HG03575 (cell line): ENCODE measurements at regions not wholly inside any gene's neighbourhood (a gene's known extent, or its start where the extent isn't known, plus 50 kb on each side); places are given as distances from the start of the nearest gene placed in this dataset.

Experiments used
- ATAC-seq: cut with Tn5 transposase; IDR thresholded peaks from one replicate; pipeline ENCODE4 v1.9.1; 2021; ENCODE audit not compliant: unreplicated experiment, insufficient number of reproducible peaks, low FRiP score; ENCODE audit errors: extremely low read depth

- ATAC-seq: no peak
Observed at GRCh38 chr9:89796606-89797005, 191.8 kb downstream of the GADD45G start.

DNA sequence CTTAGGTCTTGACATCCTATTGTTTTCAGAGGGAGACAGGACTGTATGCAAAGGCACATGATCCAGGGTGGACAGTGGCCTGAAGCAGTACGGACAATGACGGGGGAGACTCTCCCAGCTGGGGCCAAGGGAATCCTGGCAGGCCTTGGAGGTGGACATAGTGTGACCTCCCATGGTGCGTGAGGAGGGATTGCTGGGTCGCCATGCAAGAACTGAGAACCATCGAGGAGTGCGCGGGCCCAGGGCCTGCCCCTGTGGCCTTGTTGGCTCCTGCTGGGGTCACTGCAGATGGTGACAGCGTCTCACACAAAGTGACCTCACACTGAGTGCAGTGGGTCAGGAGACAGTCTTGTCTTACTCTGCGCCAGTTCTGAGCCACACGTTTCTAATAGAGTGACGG is 192.4 kb downstream of the GADD45G start:
- no peak for ATAC-seq

DNA sequence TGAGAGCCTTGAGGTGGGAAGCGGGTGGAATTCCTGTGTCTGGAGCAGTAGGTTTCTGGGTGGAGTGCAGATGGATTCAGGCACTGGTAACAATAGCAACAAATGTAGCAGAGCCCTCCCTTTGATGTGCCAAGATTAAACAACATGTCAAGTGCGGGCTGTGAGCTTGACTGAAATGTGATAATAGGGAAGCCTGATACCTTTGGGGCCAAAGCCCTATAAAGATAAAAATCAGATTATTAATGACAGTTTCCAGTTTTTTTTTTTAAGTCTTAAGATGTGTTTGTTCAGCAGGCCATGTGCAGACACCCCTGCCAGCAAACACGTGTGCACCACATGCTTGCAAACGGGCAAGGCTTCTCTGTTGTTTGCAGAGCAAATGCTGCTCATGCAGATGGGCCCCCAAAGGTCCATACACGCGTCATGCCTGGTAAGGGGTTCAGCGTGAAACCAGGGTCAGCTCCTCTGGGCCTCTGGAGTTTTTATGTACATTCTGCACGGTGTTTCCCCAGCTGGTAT is 193.2 kb downstream of the GADD45G start:
- no peak for ATAC-seq

DNA sequence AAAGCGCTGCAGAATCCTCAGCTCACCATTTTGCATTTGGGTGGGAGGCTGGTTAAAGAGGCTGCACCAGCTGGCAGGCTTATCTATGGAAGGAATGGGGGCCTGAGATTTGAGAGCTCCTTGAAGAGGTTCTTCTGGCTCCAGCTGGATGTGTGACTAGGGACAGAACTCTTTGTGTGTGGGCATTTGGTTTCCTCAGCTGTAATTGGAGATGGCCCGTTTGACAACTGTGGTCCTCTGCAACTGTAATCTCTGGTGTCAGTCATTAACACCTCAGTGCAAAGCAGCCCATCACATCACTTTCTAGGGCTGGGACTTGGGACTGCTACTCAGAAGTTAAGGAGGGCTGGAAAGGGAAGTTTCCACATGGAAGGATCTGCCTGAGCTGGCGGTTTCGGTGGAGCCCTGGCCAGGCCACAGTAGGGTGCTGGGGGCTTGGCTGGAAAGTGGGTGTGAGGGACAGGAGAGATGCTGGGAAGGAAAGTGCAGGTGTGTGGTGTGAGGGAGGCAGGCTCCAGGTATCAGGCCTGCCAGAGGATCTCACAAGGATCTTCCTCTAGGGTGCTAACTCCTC is 193.8 kb downstream of the GADD45G start:
- ATAC-seq: no peak

DNA sequence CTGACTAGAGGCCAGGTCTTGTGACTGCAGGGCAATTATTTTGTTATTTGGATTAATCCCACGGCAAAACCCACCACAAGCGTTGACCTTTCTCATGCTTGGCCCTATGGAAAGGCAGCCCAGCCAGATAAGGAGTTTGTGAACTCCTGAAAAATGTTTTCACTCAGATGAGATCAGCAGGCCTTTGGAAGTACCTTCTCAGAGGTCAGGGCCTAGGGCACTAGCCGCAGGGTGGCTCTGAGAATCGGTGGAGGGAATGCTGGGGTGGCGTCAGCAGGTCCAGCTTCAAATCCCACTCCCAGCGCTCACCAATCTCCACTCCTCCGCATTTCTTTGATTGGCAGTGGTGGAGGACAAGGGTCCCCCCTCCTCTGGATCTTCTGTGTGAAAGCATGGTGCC is 194.4 kb downstream of the GADD45G start:
- ATAC-seq: no peak

- ATAC-seq: no peak
Observed at GRCh38 chr9:89799766-89800165, 195.0 kb downstream of the GADD45G start.

GRCh38 chr9:89801341-89801740 is 196.5 kb downstream of the GADD45G start:
- no peak for ATAC-seq

DNA sequence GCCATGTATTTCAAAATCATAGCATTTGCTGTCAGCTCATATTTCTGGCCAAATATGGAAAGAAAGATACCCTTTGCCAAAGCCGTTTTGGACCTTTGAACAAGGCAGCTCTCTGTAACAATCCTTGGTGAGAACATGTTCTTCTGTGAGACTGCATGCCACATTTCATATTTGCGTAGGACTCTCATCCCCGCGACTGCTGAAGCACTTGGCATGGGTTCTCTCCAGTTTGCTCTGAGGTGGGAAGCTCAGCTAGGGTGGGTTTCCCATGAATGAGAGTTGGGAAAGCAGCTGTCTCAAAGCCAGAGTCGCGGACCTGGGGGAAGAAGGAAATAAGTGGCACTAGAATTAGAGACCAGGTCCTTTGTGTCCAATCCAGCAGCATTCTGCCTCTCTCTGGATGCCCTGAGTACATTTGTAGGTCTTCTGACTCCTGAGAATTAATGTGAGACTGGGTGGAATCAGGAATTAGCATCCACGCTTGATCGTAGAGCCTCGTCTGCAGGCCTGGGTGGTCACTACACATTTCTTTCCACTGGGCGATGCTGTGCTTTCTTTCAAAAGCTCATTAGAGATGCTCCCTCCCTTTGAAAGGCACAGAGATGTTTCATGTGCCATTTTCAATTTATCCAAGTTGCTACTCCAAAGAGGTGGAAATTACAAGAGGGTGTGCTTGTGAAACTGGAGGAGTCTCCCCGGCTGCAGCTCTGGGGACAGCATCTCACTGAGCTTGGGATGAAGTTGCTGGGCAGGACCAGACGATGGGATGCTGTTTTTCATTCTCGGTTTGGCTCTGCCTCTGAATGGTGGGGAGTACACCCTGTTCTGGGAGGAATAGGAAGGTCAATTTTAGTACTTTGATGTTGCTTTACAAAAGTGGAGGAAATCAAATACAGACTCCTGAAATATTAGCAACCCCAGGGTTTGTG is 197.2 kb downstream of the GADD45G start:
- no peak for ATAC-seq

DNA sequence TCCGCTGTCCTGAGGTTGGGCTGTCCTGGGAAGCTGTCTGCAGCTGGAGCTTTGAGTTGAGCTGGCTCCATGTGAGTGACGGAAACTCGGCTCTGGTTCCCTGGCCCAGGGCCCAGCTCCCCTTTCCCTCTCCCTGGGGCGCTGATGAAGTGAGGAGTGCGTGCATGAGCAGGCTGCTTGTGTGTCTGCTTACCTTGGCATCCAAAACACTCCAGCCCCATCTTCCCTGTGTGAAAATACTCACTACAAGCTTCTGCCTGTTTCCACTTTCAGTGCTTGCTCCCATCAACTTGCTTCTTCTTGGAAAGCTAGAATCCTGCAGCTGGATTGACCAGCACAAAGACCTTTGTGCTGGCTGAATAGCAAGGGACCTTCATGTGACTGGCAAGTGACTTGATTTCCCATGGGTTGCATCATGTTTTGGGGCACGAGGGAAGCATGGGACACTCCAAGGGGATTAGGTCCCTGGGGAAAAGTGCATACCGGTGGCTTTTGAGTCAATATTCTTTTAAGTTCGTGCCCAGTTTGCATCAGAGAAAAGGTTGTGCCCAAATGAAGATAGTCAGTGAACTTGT is 198.1 kb downstream of the GADD45G start:
- no peak for ATAC-seq

- ATAC-seq: no peak
Observed at GRCh38 chr9:89803403-89803802, 198.6 kb downstream of the GADD45G start.

DNA sequence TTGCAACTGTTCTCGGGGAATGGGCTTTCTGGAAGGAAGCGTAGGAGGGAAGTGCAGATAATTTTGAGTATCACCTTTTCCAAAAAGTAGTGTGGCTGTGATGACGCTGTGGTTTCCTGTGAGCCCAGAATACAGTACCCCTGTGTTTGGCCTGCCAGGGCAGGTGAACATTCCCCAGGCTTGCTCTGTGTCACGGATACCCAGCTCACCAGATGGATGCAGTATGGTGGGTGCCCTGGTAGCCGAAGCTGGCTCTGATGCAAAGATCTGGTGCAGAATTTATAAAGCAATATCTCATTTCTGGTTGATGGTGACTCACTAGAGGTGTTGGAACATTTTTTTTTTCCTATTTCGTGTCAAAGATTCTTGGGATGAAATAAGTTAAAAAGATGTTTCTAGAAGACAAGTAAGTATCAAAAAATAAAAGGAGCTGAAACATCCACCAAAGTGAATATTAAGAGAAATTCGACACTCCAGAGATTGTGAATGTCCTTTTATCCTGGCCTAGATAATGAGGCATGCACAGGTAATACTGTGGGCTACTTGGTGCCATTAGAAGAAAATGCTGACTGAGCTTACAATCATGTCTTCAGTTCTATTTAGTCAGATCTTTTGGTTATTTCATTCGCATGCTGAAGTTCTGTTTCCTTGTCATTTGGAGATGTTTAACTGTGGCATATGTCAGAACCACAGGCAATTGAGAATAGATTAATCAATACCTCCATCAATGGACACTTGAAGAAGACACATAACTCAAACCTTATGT is 200.1 kb downstream of the GADD45G start:
- no peak for ATAC-seq

DNA sequence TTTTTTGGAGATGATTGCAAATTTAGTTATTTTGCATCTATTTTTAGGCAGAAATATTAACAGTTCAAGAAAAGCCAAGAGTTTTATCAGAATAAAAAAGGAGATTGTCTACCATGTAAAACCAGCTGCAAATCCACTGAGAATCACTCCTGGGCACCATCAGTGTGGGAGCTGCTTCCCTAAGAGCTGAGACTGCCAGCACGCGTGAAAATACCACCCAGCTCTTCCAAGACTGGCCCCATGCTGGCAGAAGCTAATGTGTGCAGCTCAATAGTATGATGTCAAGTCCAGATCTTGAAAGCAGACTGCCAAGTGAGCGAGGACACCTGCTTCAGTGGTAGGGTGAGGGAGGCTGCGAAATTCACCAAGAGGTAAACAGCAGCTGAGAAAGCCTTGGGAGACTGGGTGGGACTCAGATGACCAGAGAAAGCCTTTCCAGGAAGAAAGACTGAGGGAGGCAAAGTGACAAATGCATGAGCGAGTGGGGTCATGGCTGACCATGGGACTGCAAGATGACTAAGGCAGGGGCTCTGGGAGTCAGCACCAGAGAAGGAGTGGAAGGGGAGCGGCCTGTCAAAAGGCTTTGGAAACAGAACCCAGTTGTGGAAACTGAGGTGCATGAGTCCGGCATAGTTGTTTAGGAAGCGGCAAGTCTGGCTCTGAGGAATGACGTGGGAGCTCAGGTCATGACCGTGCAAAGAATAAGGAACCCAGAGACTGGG is 200.9 kb downstream of the GADD45G start:
- no peak for ATAC-seq

GRCh38 chr9:89806371-89807100 is 201.7 kb downstream of the GADD45G start:
- ATAC-seq: no peak

DNA sequence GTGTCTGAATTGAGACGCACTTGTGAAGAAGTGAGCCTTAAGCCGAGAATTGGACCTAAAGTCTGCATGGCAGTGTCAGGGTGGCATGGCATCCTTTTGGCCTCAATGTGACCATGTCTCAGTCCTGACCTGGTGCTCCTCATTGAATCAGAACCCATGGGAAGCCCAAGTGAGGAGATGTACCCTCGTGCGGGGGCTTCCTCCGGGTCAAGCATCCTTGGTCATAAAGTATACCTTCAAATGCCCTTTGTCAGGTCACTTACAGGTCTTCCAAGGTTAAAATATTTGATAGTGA is 202.2 kb downstream of the GADD45G start:
- ATAC-seq: no peak

DNA sequence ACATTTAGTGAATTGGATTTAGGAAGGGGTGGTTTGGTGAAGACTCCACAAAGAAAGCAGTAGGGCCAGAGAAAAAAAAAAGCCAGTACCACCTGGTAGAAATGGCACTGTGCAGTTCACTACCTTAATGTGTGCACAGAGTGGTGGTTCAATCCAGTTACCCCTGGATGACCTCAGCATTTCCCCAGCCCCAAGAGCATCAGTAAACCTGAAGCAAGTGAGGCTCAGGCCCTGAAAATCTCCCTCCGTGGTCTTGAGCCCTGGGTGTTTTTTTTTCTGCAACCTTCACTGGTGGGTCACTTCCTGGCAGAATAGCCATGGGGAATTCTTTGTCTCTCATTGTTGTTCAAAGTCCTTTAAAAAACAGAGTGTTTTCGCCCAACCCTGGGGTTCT is 202.9 kb downstream of the GADD45G start:
- no peak for ATAC-seq

DNA sequence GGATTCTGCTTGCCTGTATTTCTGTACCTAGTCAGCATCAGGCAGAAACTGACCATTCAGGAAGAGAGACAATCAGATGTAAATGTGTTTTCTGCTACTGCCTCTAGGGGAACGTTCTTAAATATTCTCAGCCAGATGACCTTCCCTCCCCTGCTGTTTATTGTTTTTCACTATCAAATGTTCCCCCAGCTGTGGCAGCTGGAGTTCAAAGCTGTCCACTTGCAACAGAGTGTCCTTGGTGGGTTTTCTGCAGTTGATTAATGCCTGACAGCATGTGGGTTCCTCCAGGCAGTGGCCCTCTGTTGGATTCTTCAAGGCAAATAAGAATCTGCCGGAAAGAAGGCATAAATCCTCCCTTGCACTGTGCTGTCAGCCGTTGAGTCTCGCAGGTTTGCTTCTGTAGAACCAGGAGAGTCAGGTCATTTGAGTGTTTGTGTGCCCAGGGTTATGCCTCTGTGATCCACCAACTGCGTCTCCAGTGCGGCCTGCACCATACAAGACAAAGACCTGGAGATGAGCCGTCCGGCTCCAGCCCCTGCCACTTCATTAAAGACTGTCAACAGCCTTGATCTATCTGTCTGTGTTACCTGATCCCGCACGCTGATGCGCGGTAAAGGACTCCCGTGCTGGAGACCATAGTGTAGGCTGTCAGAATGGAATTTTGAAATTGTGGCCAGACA is 203.4 kb downstream of the GADD45G start:
- ATAC-seq: no peak

DNA sequence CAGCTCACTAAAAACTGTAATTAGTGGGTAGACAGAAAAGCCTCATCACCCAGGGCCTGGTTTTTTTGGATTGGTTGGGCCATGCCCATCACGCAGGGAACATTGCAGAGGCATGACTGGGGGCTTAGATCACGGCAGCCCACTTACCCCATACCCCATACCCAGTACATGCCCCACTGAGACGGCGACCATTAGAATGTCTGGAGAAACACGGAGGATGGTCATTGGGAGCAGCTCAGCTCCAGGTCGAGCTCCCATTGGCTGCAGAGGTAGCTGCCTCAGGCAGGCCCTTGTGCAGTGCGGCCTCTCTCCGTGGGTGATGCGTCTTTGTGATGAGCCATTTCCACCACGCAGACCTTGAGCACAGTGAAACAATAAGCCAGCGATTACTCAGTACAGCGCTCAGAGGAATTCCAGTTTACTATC is 204.0 kb downstream of the GADD45G start:
- ATAC-seq: no peak

- ATAC-seq: no peak
Observed at GRCh38 chr9:89810431-89810830, 205.6 kb downstream of the GADD45G start.
